ENCODE measurements at regions not wholly inside any gene's neighbourhood (a gene's known extent, or its start where the extent isn't known, plus 50 kb on each side); places are given as distances from the start of the nearest gene placed in this dataset.
"Not testable (repeated sequence)": the region's sequence is repeated elsewhere in the genome, so short reads cannot be mapped to it uniquely, and the experiment has no call there.

DNA sequence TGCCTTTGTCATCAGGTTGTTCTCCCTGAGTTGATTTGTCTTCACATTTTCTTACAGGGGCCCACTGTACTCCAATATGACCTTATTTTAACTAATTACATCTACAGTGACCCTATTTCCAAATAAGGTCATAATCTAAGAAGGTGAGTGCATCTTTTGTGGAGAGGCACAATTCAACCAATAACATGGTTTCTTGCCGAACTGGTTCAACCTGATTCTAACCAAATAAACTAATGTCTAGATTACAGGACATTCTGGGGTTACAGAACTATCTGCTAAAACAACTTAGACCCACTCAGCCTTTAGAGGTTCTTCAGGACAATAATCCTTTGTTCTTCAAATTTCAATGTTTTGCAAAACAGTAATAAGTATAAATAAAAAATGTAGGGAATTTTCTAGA is 496.5 kb upstream of the SOX11 start:
- TF ChIP-seq CTCF (IDR thresholded peaks at IDR 0.05; ENCODE audit: low read depth, low read length, missing control alignments) = no peak
- Histone ChIP-seq H3K4me3 (ENCODE audit: low read depth, low read length) (no peak overlapping the region), H3K36me3 (replicated peaks) (no peaks in the 10 kb centered on the region), H3K27me3 (replicated peaks) (no peaks in the 10 kb centered on the region), H3K27ac (no peak overlapping the region)
- DNase-seq = no peak
- in situ Hi-C loops (cut with HindIII; ENCODE audit: low pct_ligation_motif_present, low sequenced_read_pairs) = no loop called here

- Histone ChIP-seq H3K36me3 (replicated peaks) (no peaks in the 10 kb centered on the region), H3K27ac (no peak overlapping the region), H3K4me3 (ENCODE audit: low read depth, low read length) (no peak overlapping the region), H3K27me3 (replicated peaks) (no peaks in the 10 kb centered on the region)
- DNase-seq = no peak
- in situ Hi-C loops (cut with HindIII; ENCODE audit: low pct_ligation_motif_present, low sequenced_read_pairs) = no loop called here
- TF ChIP-seq CTCF (IDR thresholded peaks at IDR 0.05; ENCODE audit: low read depth, low read length, missing control alignments) = no peak
These were observed 488.9 kb upstream of the SOX11 start for GRCh38 chr2:5203134-5203755.

DNA sequence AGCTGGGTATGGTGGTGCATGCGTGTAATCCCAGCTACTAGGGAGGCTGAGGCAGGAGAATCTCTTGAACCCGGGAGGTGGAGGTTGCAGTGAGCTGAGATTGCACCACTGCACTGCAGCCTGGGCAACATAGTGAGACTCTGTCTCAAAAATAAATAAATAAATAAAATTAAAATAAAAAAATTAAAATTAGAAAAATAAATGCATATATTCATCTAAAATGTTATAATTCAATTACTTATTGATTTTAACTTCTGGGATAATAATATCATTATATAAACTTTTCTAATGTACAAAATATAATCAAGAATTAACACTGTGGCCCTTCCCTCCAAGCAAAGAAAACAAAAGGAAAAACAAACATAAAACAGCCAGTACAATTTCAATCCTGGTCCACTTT is 485.4 kb upstream of the SOX11 start:
- H3K27me3 ChIP-seq (replicated peaks); H3K4me3 ChIP-seq (ENCODE audit: low read depth, low read length); DNase-seq; H3K27ac ChIP-seq; H3K36me3 ChIP-seq (replicated peaks); in situ Hi-C loops (cut with HindIII; ENCODE audit: low pct_ligation_motif_present, low sequenced_read_pairs): not testable (repeated sequence)

GRCh38 chr2:5215989-5216607 is 476.1 kb upstream of the SOX11 start:
- H3K27me3 ChIP-seq (replicated peaks) = no peaks in the 10 kb centered on the region
- TF ChIP-seq CTCF (IDR thresholded peaks at IDR 0.05; ENCODE audit: low read depth, low read length, missing control alignments) = no peak
- no peak for DNase-seq
- no peak overlapping the region for H3K27ac ChIP-seq
- H3K36me3 ChIP-seq (replicated peaks) = no peaks in the 10 kb centered on the region
- no peak overlapping the region for H3K4me3 ChIP-seq (ENCODE audit: low read depth, low read length)
- in situ Hi-C loops (cut with HindIII; ENCODE audit: low pct_ligation_motif_present, low sequenced_read_pairs) = no loop called here

GRCh38 chr2:5227062-5227699 is 465.0 kb upstream of the SOX11 start:
- Histone ChIP-seq H3K36me3 (replicated peaks) (no peaks in the 10 kb centered on the region), H3K27ac (no peak overlapping the region), H3K4me3 (ENCODE audit: low read depth, low read length) (no peak overlapping the region), H3K27me3 (replicated peaks) (no peaks in the 10 kb centered on the region)
- TF ChIP-seq CTCF (IDR thresholded peaks at IDR 0.05; ENCODE audit: low read depth, low read length, missing control alignments) = no peak
- peak; percentile 20 for DNase-seq
- in situ Hi-C loops (cut with HindIII; ENCODE audit: low pct_ligation_motif_present, low sequenced_read_pairs) = no loop called here

DNA sequence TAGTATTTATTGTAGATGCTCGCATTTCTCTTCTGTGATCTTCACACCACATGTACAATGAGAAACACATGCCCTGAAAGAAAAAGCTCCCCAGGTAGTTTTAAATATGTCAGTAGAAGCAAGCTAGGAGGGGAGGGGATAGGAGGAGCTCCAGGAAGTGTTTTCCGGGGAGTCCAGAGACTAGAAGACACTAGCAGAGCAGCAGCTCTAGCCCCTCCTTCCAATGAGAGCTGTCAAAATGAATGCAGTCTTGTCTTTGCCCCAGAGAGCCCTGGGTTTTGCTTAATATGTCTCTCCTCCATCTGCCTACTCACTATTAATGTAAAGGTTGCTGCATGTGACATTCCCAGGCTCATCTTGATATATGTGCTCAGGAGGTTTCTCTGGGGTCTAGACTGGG is 462.6 kb upstream of the SOX11 start:
- no peaks in the 10 kb centered on the region for H3K36me3 ChIP-seq (replicated peaks)
- in situ Hi-C loops (cut with HindIII; ENCODE audit: low pct_ligation_motif_present, low sequenced_read_pairs) = no loop called here

More for the DNA sequence above, 462.6 kb upstream of the SOX11 start:
- TF ChIP-seq CTCF (IDR thresholded peaks at IDR 0.05; ENCODE audit: low read depth, low read length, missing control alignments) = no peak
- H3K27ac ChIP-seq = no peak overlapping the region
- H3K4me3 ChIP-seq (ENCODE audit: low read depth, low read length) = no peak overlapping the region
- no peaks in the 10 kb centered on the region for H3K27me3 ChIP-seq (replicated peaks)
- DNase-seq = no peak
